ENCODE measurements at regions not wholly inside any gene's neighbourhood (a gene's known extent, or its start where the extent isn't known, plus 50 kb on each side); places are given as distances from the start of the nearest gene placed in this dataset.

- TF ChIP-seq CHD7 (IDR thresholded peaks at IDR 0.05; ENCODE audit: insufficient replicate concordance, low read length): no peak
- no peak for TF ChIP-seq SAP30 (IDR thresholded peaks at IDR 0.05; ENCODE audit: insufficient read depth, insufficient replicate concordance, low read length)
- no peak for TF ChIP-seq CREB1 (IDR thresholded peaks at IDR 0.05)
- no peak for TF ChIP-seq EP300 (IDR thresholded peaks at IDR 0.05; ENCODE audit: borderline replicate concordance in 1 of 2, low read depth in 2 of 2, low read length in 2 of 2)
- TF ChIP-seq BRCA1 (IDR thresholded peaks at IDR 0.05; ENCODE audit: low read depth, low read length): no peak
- no peak for TF ChIP-seq YY1 (IDR thresholded peaks at IDR 0.05; ENCODE audit: low read depth, low read length)
- TF ChIP-seq BACH1 (IDR thresholded peaks at IDR 0.05; ENCODE audit: low read length): no peak
These were observed 87.5 kb upstream of the ZFP42 start (continued) for GRCh38 chr4:187908079-187908561.

Data from H1 (cell line).